Stimulated activated CD8-positive, alpha-beta memory T cell treated with anti-CD3 and anti-CD28 coated beads, Interleukin-12 subunit alpha, Interleukin-12 subunit beta, amount 100 ng/mL, for 1 hour (primary cell): ENCODE measurements at regions not wholly inside any gene's neighbourhood (a gene's known extent, or its start where the extent isn't known, plus 50 kb on each side); places are given as distances from the start of the nearest gene placed in this dataset.

ENCODE experiments used
- DNase-seq: peaks from one replicate; pipeline ENCODE4 v3.0.0-alpha.2; 2020; ENCODE audit warnings: low read depth

- no peak for DNase-seq
Observed at GRCh38 chr12:125889742-125890141, 824.5 kb downstream of the AACS start.

GRCh38 chr12:125890366-125890905 is 825.2 kb downstream of the AACS start:
- no peak for DNase-seq

DNA sequence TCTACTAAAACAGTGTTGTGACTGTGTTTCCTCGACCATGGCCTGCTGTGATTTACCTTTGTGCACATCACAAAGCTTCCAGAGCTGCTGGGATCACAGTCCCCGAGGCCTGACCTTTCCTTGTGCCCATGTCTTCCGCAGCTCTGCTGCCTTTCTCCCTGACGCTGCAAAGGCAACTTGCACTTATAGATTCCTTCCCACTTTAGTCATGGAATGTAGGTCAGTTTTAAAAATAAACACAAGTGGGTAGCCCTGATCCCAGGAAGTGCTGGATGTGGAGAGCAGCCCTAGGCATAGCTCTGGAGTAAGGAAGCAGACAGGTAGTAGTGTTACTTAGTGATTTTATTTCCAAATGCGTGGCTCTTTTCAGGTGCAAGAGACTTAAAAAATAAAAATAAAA is 825.7 kb downstream of the AACS start:
- DNase-seq, result no peak

DNA sequence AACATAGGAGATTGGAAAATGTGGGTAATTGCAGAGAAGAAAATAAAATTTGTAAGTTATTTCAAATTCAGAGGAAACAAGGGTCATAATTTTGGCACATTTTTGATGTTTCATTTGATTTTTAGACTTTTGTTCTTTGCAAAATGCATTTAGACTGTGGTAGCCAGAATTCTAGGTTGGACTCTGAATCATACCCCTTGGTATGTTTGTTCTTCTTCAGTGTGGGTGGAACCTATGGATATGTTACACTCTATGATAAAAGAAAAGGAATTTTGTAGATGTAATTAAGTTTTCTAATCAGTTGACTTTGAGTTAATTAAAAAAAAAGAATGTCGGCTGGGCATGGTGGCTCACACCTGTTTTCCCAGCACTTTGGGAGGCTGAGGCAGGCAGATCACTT is 827.0 kb downstream of the AACS start:
- no peak for DNase-seq

DNA sequence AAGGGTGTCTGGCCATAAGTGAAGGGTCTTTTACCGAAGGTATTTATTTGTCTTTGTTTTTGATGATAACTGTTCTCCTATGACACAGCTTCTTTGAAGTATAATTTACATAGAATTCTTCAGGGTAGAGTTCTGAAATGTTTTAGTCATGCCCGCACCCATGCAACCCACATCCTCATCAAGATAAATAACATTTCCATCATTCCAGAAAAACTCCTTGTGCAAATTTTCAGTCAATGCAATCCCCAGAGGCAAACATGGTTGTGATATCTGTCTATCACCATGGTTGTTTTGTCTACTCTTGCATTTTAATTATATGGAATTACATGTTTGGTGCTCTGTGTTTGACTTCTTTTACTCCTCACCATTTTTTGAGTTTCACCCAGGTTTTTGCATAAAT is 837.8 kb downstream of the AACS start:
- no peak for DNase-seq

GRCh38 chr12:125907351-125907750 is 842.1 kb downstream of the AACS start:
- DNase-seq, result no peak

DNA sequence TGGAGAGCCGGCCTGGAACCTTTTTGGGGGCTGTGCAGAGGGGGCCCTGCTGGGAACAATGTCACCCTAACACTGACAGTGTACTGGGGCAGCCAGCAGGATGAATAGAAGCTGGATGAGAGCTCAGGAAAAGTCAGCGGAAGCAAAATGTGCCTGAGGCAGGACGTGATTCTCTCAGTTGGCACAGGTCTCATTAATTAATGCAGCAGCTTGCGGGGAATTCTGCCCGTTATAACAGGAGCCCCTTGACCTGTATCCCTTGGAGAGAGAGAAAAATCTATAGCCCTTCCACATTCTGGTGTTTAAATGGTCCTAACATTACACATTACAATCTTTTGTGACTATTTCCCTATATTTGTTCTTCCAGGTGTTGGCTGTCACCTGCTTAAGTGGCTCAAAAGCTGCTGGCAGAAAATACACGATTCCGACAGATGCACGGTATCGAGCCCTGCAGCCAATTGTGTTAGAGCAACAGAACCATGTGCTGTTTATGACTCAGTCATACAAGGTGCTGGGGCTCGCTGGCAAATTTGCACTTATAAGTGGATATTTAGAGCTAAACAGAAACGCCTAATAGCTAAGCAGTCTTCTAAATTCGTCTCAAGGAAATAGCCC is 854.7 kb downstream of the AACS start:
- no peak for DNase-seq

DNA sequence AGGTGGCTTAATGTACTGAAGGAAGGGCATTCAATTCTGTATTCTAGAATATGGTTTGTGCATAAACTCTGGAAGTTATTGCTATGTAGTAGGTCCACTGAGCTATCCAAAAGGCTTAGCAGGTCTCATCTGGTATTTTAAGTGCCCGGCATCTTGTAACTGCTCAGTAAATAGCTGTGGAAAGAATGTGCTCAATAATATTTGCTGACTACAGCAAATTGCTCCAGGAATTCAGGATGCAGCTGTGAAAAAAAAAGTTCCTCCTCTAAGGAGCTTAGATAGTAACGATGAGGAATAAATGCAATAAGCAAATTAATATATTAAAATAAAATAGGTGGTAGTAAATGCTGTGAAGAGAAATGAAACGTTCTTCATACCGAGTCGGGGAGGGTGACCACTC is 857.1 kb downstream of the AACS start:
- no peak for DNase-seq

DNA sequence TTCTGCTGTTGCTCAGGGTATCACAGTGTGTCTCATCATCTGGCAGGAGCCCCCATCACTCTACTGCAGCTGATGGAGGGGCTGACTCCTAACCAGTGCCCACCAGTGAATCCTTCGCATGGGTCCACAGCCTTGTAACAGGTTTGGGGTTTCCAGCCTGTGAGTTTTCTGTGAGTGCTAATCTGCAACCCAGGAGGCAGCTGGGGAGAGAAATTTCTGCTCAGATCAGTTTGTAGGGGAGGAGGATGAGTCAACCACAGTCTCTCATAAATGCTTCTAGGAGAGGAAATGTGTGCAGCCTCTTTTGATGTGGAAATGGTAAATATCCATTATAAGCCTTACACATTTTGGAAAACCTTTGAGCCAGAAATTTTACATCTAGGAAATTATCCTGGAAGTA is 871.3 kb downstream of the AACS start:
- DNase-seq, result no peak

DNA sequence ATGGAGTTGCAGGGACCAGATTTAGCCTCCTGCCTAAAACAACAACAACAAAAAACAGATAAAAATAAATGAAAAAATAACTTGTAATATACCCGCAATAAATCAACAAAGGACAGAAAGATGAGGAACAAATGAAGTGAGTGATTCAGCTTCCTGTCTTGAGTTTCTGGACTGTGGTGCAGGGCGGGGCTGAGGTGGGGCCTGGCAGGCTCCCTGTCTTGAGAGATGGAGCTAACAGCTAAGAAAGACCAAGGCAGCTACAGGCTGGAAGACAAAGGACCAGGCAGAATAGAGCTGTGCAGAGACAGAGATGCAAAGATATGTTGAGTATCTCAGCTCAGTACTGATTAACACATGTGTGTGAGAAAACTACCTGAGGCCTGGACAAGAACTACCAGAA is 879.2 kb downstream of the AACS start:
- no peak for DNase-seq

DNA sequence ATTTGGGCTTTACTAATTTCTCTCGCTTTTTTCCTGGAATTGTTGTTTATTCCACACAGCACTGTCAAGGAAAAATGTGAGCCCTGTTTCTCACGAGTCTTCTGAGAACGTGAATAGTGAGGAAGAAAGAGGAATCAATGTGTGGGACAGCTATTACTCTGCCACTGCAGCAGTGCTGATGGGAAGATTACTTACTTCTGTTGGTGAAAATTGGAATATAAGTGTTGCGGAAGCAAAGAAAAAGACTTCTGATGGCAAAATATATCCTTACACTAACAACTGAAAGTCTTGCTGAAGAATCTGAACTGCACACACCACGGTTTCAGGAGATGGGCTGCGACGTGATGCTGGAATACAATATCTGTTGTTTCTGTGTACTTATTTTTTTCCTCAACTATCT is 884.2 kb downstream of the AACS start:
- no peak for DNase-seq

DNA sequence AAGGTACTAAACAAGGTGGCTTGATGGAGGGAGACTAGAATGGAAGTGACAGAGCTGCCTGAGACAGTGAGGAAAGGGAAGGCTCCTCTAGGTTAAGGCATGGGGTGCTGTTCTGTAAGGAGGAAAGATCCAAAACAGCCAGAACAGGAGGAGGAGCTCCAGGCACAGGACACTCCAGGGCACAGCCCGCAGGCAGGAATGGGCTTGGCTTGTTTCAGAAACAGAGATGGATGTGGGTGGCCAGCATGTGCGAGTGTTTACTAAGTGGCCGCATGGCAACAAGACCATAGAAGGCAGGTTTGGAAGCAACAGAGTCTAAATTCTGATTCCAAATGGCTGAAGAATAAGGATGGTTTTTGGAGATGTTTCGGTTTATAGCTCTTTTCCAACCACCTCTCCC is 889.1 kb downstream of the AACS start:
- DNase-seq, result no peak

DNA sequence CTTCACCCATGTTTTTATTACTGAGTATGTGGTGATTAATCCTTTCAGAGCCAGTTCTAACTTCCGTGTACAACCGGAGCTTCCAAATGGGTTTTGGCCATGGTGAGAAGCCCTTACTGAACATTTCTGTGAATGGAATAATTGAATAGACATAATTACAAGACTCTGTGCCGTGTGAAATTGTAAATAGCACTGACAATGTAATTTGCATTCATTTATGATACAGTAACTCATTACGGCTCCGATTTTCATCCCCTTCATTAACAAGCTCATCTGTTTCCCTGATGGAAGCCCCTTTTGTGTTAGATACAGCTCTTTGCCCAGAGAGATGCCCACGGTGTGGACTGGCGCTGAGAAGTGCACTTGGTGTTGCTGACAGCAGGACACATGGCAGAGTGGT is 891.0 kb downstream of the AACS start:
- no peak for DNase-seq

- no peak for DNase-seq
Observed at GRCh38 chr12:125966641-125967040, 901.4 kb downstream of the AACS start.

DNA sequence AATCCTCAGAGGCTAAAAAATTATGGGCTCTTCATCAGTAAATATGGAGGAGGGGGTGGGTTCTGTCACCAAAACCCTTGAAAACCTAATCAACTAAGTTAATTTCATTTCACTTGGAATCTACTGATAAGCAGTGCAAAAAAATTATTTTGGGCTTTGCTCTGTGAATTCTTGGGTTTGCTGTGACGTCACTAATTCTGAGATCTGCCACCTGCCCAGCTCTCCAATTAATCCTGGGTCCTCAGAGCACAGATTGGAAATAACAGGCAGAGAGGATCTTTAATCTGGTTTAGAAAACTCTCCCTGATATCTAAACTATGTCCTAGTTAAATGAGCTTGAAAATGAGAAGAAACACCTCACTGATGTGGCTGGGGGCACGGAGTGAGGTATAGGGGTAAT is 903.2 kb downstream of the AACS start:
- no peak for DNase-seq

DNA sequence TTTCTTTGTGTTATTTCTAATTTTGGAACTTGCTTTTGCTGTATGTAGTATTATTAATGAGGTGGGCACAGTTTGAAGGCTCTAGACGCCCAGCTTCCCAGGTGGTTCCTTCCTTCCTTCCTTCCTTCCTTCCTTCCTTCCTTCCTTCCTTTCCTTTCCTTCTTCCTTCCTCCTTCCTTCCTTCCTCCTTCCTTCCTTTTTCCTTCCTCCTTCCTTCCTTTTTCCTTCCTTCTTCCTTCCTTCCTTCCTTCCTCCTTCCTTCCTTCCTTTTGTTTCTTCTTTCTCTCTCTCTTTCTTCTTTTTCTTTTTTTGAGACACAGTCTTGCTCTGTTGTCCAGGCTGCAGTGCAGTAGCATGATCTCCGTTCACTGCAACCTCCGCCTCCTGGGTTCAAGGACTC is 906.7 kb downstream of the AACS start:
- no peak for DNase-seq

GRCh38 chr12:125978286-125978685 is 913.1 kb downstream of the AACS start:
- DNase-seq, result no peak

DNA sequence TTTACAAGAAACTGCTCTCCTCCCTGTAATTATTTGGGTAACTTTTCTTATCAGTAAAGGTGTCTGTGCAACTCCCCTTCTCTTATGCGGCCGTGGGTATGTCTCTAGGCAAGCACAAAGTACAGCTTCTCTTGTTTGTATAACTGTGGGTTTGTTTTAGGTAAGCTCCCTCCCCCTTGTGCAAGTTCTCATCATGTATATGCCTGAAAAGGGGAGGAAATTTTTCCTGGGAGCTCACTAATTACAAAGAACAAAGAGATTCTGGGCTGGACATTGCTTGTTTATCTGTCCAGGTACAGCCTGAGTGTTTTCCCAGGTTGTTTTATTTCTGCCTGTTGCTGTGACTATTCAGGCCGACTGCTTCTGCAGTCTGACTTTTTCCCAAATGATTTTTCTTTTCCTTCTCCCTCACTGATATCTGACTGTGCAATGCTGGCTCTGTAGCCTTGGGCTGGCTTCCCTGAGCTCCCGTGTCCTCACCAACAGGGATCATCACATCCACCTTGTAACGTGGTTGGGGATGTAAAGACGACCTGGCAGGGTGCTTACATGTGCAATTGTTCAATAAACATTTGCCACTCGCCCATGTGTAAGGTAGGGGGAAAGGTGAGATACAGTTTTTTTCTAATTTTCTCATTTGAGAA is 916.5 kb downstream of the AACS start:
- no peak for DNase-seq

GRCh38 chr12:125983094-125983783 is 918.0 kb downstream of the AACS start:
- no peak for DNase-seq

DNA sequence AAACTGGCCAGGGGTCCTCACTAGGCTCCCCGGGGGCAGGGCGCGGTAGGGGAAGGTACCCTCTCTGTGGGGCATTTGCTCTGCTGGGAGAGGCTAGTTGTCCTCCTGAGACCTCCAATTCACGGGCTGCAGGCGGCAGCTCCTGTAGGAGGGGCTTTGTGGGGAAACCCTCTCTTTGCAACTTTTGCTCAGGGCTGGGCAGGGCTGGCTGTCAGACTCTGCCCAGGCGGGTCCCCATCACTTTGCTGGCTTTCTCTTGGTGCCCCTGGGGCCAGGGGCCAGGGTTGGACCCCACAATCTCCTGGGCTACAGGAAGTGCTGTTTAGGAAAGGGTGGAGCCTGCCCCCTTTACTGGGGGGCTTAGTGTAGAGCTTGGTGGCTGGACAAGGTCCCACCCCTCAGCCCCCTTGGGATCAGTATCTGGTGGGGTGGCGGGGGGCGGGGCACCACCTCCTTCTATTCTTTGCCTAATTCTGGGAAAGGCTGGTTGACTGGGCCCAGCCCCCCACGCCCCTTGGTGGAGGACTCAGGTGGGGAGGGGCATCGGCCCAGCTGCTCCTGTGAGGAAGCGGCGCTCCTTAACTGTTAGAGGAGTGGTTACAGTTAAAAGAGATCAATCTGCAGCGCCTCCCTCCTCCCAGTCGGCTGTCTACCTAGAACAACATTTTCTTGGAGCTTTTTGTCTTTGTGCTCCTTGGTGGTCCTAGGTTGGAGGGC is 918.7 kb downstream of the AACS start:
- DNase-seq, result no peak

GRCh38 chr12:125988545-125988944 is 923.3 kb downstream of the AACS start:
- no peak for DNase-seq

GRCh38 chr12:125989696-125990095 is 924.5 kb downstream of the AACS start:
- DNase-seq, result no peak

- no peak for DNase-seq
Observed at GRCh38 chr12:125996443-125996842, 931.2 kb downstream of the AACS start.
